ENCODE measurements at regions not wholly inside any gene's neighbourhood (a gene's known extent, or its start where the extent isn't known, plus 50 kb on each side); places are given as distances from the start of the nearest gene placed in this dataset.

DNA sequence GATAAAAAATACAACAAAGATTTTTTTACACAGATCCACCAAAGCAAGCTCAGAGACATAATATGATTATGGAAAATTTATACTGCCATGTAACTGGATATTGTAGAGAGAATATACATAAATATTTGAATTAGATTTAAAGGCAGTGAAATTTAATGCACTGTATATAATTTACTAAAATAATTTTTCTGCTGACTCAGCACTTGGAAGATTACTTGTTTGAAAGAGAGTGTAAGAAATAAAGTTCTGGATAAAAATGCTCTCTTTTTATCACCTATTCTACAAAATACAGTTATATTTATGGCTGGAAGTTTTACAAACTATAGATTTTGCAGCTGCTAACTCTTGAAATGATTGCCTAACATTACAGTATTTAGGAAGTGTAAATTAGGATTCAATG lies 628.3 kb upstream of the CHORDC1 start:
- Histone ChIP-seq H3K27ac (no peak overlapping the region), H3K4me1 (ENCODE audit: low read depth, poor library complexity, severe bottlenecking) (no peaks in the 10 kb centered on the region), H3K79me2 (ENCODE audit: insufficient read depth, low read depth) (no peaks in the 10 kb centered on the region), H4K20me1 (ENCODE audit: insufficient read depth) (no peaks in the 10 kb centered on the region), H3K36me3 (ENCODE audit: insufficient read depth) (no peaks in the 10 kb centered on the region), H3K4me3 (IDR thresholded peaks at IDR 0.05; ENCODE audit: insufficient read depth, low read depth, low read length) (no peak overlapping the region), H2AFZ (ENCODE audit: low read depth) (no peak overlapping the region), H3K9ac (no peak overlapping the region), H3K27me3 (ENCODE audit: insufficient read depth, low read depth) (no peaks in the 10 kb centered on the region), H3K4me2 (no peak overlapping the region)
- TF ChIP-seq, protein P1, sequence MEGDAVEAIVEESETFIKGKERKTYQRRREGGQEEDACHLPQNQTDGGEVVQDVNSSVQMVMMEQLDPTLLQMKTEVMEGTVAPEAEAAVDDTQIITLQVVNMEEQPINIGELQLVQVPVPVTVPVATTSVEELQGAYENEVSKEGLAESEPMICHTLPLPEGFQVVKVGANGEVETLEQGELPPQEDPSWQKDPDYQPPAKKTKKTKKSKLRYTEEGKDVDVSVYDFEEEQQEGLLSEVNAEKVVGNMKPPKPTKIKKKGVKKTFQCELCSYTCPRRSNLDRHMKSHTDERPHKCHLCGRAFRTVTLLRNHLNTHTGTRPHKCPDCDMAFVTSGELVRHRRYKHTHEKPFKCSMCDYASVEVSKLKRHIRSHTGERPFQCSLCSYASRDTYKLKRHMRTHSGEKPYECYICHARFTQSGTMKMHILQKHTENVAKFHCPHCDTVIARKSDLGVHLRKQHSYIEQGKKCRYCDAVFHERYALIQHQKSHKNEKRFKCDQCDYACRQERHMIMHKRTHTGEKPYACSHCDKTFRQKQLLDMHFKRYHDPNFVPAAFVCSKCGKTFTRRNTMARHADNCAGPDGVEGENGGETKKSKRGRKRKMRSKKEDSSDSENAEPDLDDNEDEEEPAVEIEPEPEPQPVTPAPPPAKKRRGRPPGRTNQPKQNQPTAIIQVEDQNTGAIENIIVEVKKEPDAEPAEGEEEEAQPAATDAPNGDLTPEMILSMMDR (conservative IDR thresholded peaks at IDR 0.05; ENCODE audit: low read depth, low read length), result no peak

DNA sequence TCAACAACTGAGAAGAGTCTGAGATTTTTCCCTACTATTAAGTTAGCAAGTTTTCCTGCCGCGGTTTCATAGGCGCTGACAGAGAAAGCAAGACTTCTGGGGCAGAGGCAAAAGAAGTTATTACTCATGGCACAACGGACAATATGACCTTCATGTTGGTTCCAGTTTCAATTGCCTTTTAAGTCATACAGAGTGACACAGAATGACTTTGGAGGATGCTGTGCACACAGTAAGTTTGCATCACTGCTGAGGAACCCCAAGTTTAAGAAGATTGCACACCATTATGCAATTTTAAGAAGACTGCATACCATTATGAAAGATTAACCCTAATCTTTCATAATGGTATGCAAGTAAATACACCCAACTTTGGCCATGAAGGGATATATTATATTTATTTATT lies 626.5 kb upstream of the CHORDC1 start:
- Histone ChIP-seq H4K20me1 (ENCODE audit: insufficient read depth) (no peaks in the 10 kb centered on the region), H3K4me3 (IDR thresholded peaks at IDR 0.05; ENCODE audit: insufficient read depth, low read depth, low read length) (no peak overlapping the region), H2AFZ (ENCODE audit: low read depth) (no peak overlapping the region), H3K4me1 (ENCODE audit: low read depth, poor library complexity, severe bottlenecking) (no peaks in the 10 kb centered on the region), H3K36me3 (ENCODE audit: insufficient read depth) (no peaks in the 10 kb centered on the region), H3K79me2 (ENCODE audit: insufficient read depth, low read depth) (no peaks in the 10 kb centered on the region), H3K27ac (no peak overlapping the region), H3K27me3 (ENCODE audit: insufficient read depth, low read depth) (no peaks in the 10 kb centered on the region), H3K9ac (no peak overlapping the region), H3K4me2 (no peak overlapping the region)
- TF ChIP-seq, protein P1 (conservative IDR thresholded peaks at IDR 0.05; ENCODE audit: low read depth, low read length), result no peak

DNA sequence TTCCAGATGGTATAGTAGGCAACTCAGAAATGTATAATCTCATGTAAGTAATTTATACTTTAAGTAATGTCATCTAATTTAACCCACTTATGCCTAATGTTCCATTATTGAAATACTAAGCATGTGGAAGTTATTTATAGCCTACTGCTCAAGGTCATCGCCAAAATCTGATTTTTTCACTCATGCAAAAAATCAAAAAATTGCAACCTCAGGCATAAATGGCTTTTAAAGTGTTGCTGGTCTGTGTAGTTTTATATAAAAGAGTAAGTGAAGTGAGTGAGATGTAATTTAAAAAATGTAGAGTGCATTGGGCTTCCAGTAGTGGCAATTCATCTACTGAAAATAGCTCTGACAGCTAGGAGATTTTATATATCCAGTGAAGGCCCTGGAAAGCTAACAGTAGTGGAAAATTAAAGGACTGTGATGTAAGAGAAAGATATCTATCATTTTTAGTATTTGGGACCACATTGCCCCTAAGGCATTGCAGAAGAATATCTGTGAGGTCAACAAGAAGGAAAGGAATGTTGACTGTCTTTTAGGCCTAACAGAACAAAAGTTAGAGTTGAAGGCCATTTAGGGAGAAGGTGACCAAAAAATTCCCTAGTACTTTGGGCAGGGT lies 624.5 kb upstream of the CHORDC1 start:
- no peaks in the 10 kb centered on the region for H3K36me3 ChIP-seq (ENCODE audit: insufficient read depth)
- no peaks in the 10 kb centered on the region for H3K4me1 ChIP-seq (ENCODE audit: low read depth, poor library complexity, severe bottlenecking)
- H4K20me1 ChIP-seq (ENCODE audit: insufficient read depth), result no peaks in the 10 kb centered on the region
- H3K27ac ChIP-seq, result no peak overlapping the region
- H3K4me3 ChIP-seq (IDR thresholded peaks at IDR 0.05; ENCODE audit: insufficient read depth, low read depth, low read length), result no peak overlapping the region
- H2AFZ ChIP-seq (ENCODE audit: low read depth), result no peak overlapping the region
- H3K27me3 ChIP-seq (ENCODE audit: insufficient read depth, low read depth), result no peaks in the 10 kb centered on the region
- TF ChIP-seq, protein P1 (conservative IDR thresholded peaks at IDR 0.05; ENCODE audit: low read depth, low read length), result no peak
- no peak overlapping the region for H3K9ac ChIP-seq
- H3K79me2 ChIP-seq (ENCODE audit: insufficient read depth, low read depth), result no peaks in the 10 kb centered on the region
- H3K4me2 ChIP-seq, result no peak overlapping the region

GRCh38 chr11:90846628-90847027 lies 623.8 kb upstream of the CHORDC1 start:
- Histone ChIP-seq H3K4me1 (ENCODE audit: low read depth, poor library complexity, severe bottlenecking) (no peaks in the 10 kb centered on the region), H4K20me1 (ENCODE audit: insufficient read depth) (no peaks in the 10 kb centered on the region), H3K27me3 (ENCODE audit: insufficient read depth, low read depth) (no peaks in the 10 kb centered on the region), H2AFZ (ENCODE audit: low read depth) (no peak overlapping the region), H3K36me3 (ENCODE audit: insufficient read depth) (no peaks in the 10 kb centered on the region), H3K4me3 (IDR thresholded peaks at IDR 0.05; ENCODE audit: insufficient read depth, low read depth, low read length) (no peak overlapping the region), H3K79me2 (ENCODE audit: insufficient read depth, low read depth) (no peaks in the 10 kb centered on the region), H3K27ac (no peak overlapping the region), H3K4me2 (no peak overlapping the region), H3K9ac (no peak overlapping the region)
- TF ChIP-seq, protein P1 (conservative IDR thresholded peaks at IDR 0.05; ENCODE audit: low read depth, low read length), result no peak
